ENCODE measurements at regions not wholly inside any gene's neighbourhood (a gene's known extent, or its start where the extent isn't known, plus 50 kb on each side); places are given as distances from the start of the nearest gene placed in this dataset.

DNA sequence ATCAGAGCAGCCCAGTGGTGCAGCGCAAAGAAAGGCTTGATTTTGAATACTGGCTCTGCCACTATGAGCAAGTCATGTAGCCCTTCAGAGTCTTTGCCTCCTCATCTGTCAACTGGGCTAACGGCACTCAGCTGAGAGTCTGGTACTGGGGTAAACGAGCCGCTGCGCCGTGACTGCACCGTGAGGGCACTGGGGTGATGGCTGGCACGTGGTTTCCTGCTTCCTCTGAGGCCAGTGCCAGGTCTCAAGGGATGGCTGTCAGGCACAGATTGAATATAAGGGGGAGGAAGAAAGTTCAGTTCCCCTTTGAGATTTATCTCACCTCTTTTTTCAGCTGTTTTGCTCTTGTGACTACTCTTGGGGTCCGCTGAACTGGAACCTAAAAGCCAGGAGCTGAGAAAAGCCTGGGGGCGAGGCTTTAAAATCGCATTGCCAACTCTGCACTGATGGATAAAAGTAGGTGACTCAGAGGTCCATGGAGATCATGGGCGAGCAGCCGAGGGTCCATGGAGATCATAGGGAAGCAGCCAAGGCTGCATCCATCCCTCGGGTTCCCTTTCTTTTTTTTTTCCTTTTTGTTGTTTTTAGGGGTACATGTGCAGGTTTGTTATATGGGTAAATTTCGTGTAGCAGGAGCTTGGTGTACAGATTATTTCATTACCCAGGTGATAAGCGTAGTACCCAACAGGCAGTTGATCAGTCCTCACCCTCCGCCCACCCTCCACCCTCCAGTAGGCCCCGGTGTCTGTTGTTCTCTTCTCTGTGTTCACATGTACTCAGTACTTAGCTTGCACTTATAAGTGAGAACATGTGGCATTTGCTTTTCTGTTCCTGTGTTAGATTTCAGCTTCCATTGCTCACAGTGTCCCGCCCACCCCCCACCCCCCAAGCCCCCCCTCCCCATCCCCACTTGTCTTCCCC is 114.3 kb downstream of the SPP2 start:
- TF ChIP-seq POLR2AphosphoS5 (IDR thresholded peaks at IDR 0.05; ENCODE audit: borderline replicate concordance, low read depth, low read length) (no peak), EZH2 (IDR thresholded peaks at IDR 0.05) (no peak)
